ENCODE measurements at regions not wholly inside any gene's neighbourhood (a gene's known extent, or its start where the extent isn't known, plus 50 kb on each side); places are given as distances from the start of the nearest gene placed in this dataset.

GRCh38 chr20:48448666-48449600 lies 378.9 kb downstream of the PREX1 start:
- Histone ChIP-seq H3K4me1 (ENCODE audit: insufficient read depth, low read length) (no peaks in the 10 kb centered on the region), H4K20me1 (ENCODE audit: insufficient read depth, low read length) (no peaks in the 10 kb centered on the region), H3K79me2 (ENCODE audit: insufficient read depth, low read length) (no peaks in the 10 kb centered on the region), H3K36me3 (ENCODE audit: insufficient read depth, low read length) (no peaks in the 10 kb centered on the region), H3K9me3 (ENCODE audit: low read depth, low read length) (no peaks in the 10 kb centered on the region), H3K4me2 (ENCODE audit: insufficient read depth, low read length) (no peak overlapping the region), H2AFZ (ENCODE audit: low read length) (no peak overlapping the region), H3K27me3 (ENCODE audit: insufficient read depth, low read length) (peaks cover 4% of the 10 kb centered on the region), H3K4me3 (ENCODE audit: insufficient read depth, low read length) (no peak overlapping the region), H3K27ac (ENCODE audit: low read depth, low read length) (no peak overlapping the region)
- DNase-seq (ENCODE audit: insufficient read length, low spot score, missing footprints), result no peak
- no peak for TF ChIP-seq CTCF (IDR thresholded peaks at IDR 0.05; ENCODE audit: extremely low read depth, low read depth, low read length)

- Histone ChIP-seq H3K27me3 (ENCODE audit: insufficient read depth, low read length) (no peaks in the 10 kb centered on the region), H3K79me2 (ENCODE audit: insufficient read depth, low read length) (no peaks in the 10 kb centered on the region), H4K20me1 (ENCODE audit: insufficient read depth, low read length) (no peaks in the 10 kb centered on the region), H3K36me3 (ENCODE audit: insufficient read depth, low read length) (no peaks in the 10 kb centered on the region), H3K27ac (ENCODE audit: low read depth, low read length) (no peak overlapping the region), H3K4me2 (ENCODE audit: insufficient read depth, low read length) (no peak overlapping the region), H3K9me3 (ENCODE audit: low read depth, low read length) (no peaks in the 10 kb centered on the region), H3K4me1 (ENCODE audit: insufficient read depth, low read length) (no peaks in the 10 kb centered on the region), H2AFZ (ENCODE audit: low read length) (no peak overlapping the region), H3K4me3 (ENCODE audit: insufficient read depth, low read length) (no peak overlapping the region)
- no peak for DNase-seq (ENCODE audit: insufficient read length, low spot score, missing footprints)
- no peak for TF ChIP-seq CTCF (IDR thresholded peaks at IDR 0.05; ENCODE audit: extremely low read depth, low read depth, low read length)
Measured at GRCh38 chr20:48447456-48447855, 380.3 kb downstream of the PREX1 start.

GRCh38 chr20:48445827-48446226 lies 382.0 kb downstream of the PREX1 start:
- H3K27me3 ChIP-seq (ENCODE audit: insufficient read depth, low read length), result no peaks in the 10 kb centered on the region
- DNase-seq (ENCODE audit: insufficient read length, low spot score, missing footprints), result no peak
- H3K4me3 ChIP-seq (ENCODE audit: insufficient read depth, low read length), result no peak overlapping the region
- H3K79me2 ChIP-seq (ENCODE audit: insufficient read depth, low read length), result no peaks in the 10 kb centered on the region
- no peaks in the 10 kb centered on the region for H3K36me3 ChIP-seq (ENCODE audit: insufficient read depth, low read length)
- no peaks in the 10 kb centered on the region for H4K20me1 ChIP-seq (ENCODE audit: insufficient read depth, low read length)
- H3K27ac ChIP-seq (ENCODE audit: low read depth, low read length), result no peak overlapping the region
- no peak overlapping the region for H2AFZ ChIP-seq (ENCODE audit: low read length)
- TF ChIP-seq CTCF (IDR thresholded peaks at IDR 0.05; ENCODE audit: extremely low read depth, low read depth, low read length), result no peak
- H3K4me2 ChIP-seq (ENCODE audit: insufficient read depth, low read length), result no peak overlapping the region
- no peaks in the 10 kb centered on the region for H3K4me1 ChIP-seq (ENCODE audit: insufficient read depth, low read length)
- no peaks in the 10 kb centered on the region for H3K9me3 ChIP-seq (ENCODE audit: low read depth, low read length)

GRCh38 chr20:48444249-48444648 lies 383.6 kb downstream of the PREX1 start:
- Histone ChIP-seq H3K4me2 (ENCODE audit: insufficient read depth, low read length) (no peak overlapping the region), H3K4me3 (ENCODE audit: insufficient read depth, low read length) (no peak overlapping the region), H3K27ac (ENCODE audit: low read depth, low read length) (no peak overlapping the region), H4K20me1 (ENCODE audit: insufficient read depth, low read length) (no peaks in the 10 kb centered on the region), H3K79me2 (ENCODE audit: insufficient read depth, low read length) (no peaks in the 10 kb centered on the region), H2AFZ (ENCODE audit: low read length) (no peak overlapping the region), H3K36me3 (ENCODE audit: insufficient read depth, low read length) (no peaks in the 10 kb centered on the region), H3K9me3 (ENCODE audit: low read depth, low read length) (no peaks in the 10 kb centered on the region), H3K4me1 (ENCODE audit: insufficient read depth, low read length) (no peaks in the 10 kb centered on the region), H3K27me3 (ENCODE audit: insufficient read depth, low read length) (no peaks in the 10 kb centered on the region)
- no peak for TF ChIP-seq CTCF (IDR thresholded peaks at IDR 0.05; ENCODE audit: extremely low read depth, low read depth, low read length)
- no peak for DNase-seq (ENCODE audit: insufficient read length, low spot score, missing footprints)

Measured in osteoblast (primary cell).